ENCODE measurements at regions not wholly inside any gene's neighbourhood (a gene's known extent, or its start where the extent isn't known, plus 50 kb on each side); places are given as distances from the start of the nearest gene placed in this dataset.

DNA sequence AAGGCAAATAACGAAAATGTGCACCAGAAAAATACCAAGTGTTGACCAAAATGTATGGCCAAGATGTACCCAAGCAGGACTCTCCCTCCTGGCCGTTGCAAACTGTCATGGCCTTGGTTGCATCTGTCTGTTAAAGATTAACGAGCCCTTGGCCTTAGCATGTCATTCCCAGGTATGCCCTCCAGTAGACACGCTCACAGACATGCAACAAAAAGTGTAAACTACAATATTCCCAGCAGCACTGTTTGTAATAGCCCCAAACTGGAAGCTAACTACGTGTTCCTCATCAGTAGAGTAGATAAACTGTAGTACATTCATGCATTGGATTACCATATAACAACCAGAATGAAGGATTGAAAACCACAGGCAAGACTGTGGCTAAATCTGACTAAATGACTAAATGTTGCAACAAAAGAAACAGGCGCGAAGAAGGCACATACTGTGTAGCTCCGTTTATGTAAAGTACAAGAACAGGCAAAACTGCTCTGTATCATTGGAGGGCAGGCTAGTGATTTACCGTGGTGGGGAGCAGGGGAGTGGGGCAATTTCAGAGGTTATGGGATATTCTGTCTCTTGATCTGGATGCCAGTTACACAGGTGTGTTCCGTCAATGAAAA, 232.8 kb upstream of the DIO3 start:
- H3K36me3 ChIP-seq, result no peaks in the 10 kb centered on the region
- no peaks in the 10 kb centered on the region for H3K27me3 ChIP-seq
- peaks cover 0 to 37% (median 20%) of the 10 kb centered on the region in 4 donors for H3K4me1 ChIP-seq
- DNase-seq, result peak in 2 of 3 donors; percentile 35 to 67
- H3K9me3 ChIP-seq, result no peaks in the 10 kb centered on the region
- TF ChIP-seq CTCF (IDR thresholded peaks at IDR 0.05) (no peak), POLR2A (IDR thresholded peaks at IDR 0.05) (no peak)
- peak; percentile 79 to 92 (median 90) for ATAC-seq
- intact Hi-C loops (cut with DNase I), result no loop called here
- peak overlapping the region; percentile 34 to 69 (median 66) for H3K27ac ChIP-seq
- H3K4me3 ChIP-seq, result no peak overlapping the region
- WGBS (ENCODE audit: insufficient coverage, low coverage, low lambda C conversion rate, missing lambda C conversion rate), result 46% methylated on average over 10 of the region's 10 CpGs

DNA sequence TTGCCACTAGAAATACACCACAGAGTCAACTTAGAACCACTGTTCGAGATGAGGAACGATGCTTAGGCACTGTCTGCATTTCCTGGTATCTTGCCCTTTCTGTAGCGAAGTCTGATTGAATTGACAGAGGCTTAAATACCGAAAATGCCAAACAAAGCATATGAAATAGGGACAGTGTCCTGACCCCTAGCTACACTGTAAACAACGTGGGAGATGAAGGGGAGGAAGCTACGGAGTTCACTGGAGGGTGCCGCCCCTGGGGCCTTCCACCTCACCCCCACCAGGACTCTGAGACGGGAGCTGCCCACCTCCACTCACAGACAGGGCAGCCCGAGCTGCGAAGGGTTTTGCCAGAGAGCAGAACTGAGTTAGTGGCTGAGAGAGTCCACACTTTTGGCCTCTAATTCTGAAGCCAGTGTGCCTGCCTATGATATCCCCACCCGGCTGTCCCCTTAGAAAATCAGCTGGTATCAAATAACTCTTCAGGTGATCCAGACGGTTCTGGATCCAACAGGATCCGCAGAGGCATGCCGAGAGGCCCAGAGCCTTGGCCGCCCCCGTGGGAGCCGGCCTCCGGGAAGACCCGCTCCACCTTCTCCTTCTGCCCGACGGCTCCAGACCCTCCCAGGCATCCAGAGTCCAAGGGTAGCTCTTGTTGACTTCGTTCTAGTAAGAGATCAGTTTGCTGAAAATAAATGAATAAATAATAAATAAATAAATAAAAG, 230.7 kb upstream of the DIO3 start:
- Histone ChIP-seq H3K27ac (no peak overlapping the region), H3K4me3 (no peak overlapping the region), H3K36me3 (no peaks in the 10 kb centered on the region), H3K4me1 (peaks cover 0 to 49% (median 23%) of the 10 kb centered on the region in 4 donors), H3K27me3 (no peaks in the 10 kb centered on the region), H3K9me3 (no peaks in the 10 kb centered on the region)
- TF ChIP-seq CTCF (IDR thresholded peaks at IDR 0.05), result no peak
- TF ChIP-seq POLR2A (IDR thresholded peaks at IDR 0.05), result no peak
- 75% methylated on average over 12 of the region's 22 CpGs for WGBS (ENCODE audit: insufficient coverage, low coverage, low lambda C conversion rate, missing lambda C conversion rate)
- intact Hi-C loops (cut with DNase I), result no loop called here
- DNase-seq, result peak in 1 of 3 donors; percentile 47
- ATAC-seq, result peak in 3 of 4 donors; percentile 2 to 56 (median 30)

GRCh38 chr14:101331141-101331525, 230.2 kb upstream of the DIO3 start:
- 88% methylated on average over 5 of the region's 10 CpGs for WGBS (ENCODE audit: insufficient coverage, low coverage, low lambda C conversion rate, missing lambda C conversion rate)
- no peak for ATAC-seq
- no peak overlapping the region for H3K4me3 ChIP-seq
- DNase-seq, result no peak
- no peak overlapping the region for H3K27ac ChIP-seq
- no peaks in the 10 kb centered on the region for H3K27me3 ChIP-seq
- H3K4me1 ChIP-seq, result peaks cover 0 to 52% (median 23%) of the 10 kb centered on the region in 4 donors
- no peaks in the 10 kb centered on the region for H3K36me3 ChIP-seq
- TF ChIP-seq CTCF (IDR thresholded peaks at IDR 0.05) (no peak), POLR2A (IDR thresholded peaks at IDR 0.05) (no peak)
- no peaks in the 10 kb centered on the region for H3K9me3 ChIP-seq
- intact Hi-C loops (cut with DNase I), result no loop called here

DNA sequence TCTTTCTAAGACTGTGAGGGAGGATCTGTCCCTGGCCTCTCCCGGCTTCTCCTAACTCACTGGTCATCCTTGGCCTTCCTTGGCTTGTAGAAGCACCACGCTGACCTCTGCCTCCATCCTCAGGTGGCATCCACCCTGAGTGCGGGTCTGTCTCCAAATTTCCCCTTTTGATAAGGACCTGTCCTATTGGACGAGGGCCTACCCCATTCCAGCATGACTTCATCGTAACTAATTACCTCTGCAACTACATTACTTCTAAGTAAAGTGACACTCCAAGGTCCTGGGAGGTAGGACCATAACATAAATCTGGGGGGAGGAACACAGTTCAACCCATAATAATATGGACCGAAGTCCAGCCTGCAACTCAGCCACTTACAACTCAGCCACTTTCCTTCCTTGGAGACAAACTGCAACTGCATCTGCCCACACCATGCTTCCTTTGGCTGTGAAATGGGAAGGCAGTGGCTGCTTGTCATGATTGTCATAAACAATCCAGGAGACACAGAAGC, 229.6 kb upstream of the DIO3 start:
- Histone ChIP-seq H3K27me3 (no peaks in the 10 kb centered on the region), H3K36me3 (no peaks in the 10 kb centered on the region), H3K9me3 (no peaks in the 10 kb centered on the region), H3K4me1 (peaks cover 0 to 56% (median 25%) of the 10 kb centered on the region in 4 donors), H3K27ac (no peak overlapping the region), H3K4me3 (no peak overlapping the region)
- TF ChIP-seq CTCF (IDR thresholded peaks at IDR 0.05), result no peak
- TF ChIP-seq POLR2A (IDR thresholded peaks at IDR 0.05), result no peak
- intact Hi-C loops (cut with DNase I), result no loop called here
- DNase-seq (no peak), ATAC-seq (no peak)
- WGBS (ENCODE audit: insufficient coverage, low coverage, low lambda C conversion rate, missing lambda C conversion rate), result 82% methylated on average over 3 of the region's 6 CpGs

Data from right lobe of liver (tissue), 6 donors.